AG08395 (cell line): ENCODE measurements at regions not wholly inside any gene's neighbourhood (a gene's known extent, or its start where the extent isn't known, plus 50 kb on each side); places are given as distances from the start of the nearest gene placed in this dataset.
"Not testable (repeated sequence)": the region's sequence is repeated elsewhere in the genome, so short reads cannot be mapped to it uniquely, and the experiment has no call there.

Experiments used
- DNase-seq: peaks from one replicate; pipeline ENCODE4 v3.0.0; 2012; ENCODE audit warnings: mixed read lengths, low spot score

DNA sequence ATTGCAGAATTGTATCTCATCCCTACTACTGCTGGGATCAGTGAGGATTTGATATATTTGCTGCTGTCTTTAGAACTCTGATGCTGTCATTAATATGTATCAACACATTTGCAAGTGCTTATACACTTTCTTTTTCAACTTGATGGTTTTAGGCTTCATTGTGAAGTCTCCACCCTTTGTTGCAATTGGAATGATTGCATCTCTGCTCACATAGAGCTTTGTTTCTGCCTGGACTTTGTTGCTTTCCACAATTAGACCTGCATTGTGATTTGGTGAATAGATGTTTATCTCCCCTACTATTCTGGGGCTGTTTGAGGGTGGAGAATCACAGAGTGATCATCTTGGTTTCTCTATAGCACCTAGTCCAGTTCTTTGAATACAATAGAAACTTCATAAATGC is 666.7 kb downstream of the EPM2A start:
- no peak for DNase-seq

DNA sequence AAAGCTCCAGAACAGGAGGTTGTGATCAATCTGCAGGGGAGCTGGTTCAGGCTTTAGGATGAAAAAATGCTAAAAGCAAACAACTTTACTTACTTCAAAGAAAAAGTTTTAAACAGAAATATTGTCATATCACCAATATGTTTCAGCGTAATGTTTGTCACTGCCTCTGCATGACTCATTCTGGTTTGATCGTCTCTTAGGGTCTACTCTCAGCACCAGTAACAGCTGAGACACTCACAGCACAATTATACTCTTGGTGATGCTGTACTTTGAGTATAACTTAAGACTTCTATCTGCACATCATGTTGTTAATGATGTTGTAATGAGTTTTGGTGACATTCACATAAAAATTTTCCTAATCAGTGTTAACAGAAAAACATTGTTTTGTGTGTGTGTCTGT is 665.4 kb downstream of the EPM2A start:
- no peak for DNase-seq

DNA sequence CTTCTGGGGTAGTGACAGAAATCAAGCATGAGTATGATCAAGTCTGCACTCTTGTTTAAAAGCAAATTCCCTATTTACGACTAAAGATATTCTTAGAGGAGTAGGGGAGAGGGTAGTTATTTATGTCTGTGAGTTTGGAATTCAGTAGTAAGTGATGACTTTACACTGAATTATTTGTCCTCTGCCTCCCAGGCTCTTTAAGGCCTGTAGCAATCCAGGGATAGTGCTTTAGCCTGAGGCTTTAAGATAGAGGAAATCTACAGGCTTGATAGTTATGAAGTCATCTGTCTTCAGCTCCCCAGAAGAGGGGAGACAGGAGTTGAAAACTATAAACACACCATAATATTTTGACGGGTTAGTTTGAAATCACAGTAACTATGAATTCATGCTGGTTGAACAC is 664.5 kb downstream of the EPM2A start:
- peak; percentile 50 for DNase-seq

DNA sequence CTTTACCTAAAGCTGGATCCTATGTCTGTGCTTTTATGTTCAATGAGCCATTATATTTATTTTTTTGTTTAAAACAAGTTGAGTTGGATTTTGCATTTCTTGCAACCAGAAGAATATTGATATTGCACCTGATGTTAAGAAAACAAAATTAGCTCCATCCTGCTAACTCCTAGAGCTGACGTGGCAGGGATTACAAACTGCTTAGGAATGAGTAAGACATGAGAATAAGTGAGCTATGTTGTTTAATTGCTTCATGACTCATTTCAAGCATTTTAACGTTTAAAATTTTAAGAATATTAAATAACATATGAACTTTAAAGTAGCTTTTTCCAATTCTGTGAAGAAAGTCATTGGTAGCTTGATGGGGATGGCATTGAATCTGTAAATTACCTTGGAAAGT is 663.5 kb downstream of the EPM2A start:
- DNase-seq, result peak; percentile 58

DNA sequence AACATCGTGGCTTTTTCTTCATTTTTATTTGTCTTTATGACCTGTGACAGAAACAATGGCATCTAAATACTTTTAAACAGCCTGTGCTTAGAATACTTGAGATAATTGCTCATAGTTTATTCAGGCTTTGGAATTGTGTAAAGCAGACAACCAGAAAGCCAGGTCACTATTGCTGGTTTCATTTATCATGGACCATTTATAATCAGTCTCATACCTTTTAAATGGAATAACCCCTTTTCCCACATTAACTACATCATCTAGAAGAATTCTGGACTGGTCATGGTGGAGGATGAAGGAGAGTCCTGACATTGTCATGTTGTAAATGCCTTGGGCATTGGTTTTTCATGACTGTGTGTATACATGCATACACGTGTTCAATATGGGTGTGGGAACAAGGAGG is 661.5 kb downstream of the EPM2A start:
- DNase-seq, result no peak

DNA sequence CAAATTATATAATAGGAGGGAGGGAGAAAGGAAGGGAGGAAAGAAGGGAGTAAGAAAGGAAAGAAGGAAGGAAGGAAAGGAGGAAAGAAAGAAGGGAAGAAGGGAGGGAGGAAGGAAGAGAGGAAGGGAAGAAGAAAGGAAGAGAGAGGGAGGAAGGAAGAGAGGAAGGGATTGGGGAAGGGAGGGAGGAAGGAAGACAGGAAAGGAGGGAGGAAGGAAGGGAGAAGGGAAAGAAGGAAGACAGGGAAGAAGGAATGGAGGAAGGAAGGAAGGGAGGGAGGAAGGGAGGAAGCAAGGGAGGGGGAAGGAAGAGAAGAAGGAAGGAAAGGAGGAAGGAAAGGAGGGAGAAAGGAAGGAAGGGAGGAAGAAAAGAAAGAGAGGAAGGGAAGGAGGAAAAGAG is 660.5 kb downstream of the EPM2A start:
- DNase-seq, result no peak

DNA sequence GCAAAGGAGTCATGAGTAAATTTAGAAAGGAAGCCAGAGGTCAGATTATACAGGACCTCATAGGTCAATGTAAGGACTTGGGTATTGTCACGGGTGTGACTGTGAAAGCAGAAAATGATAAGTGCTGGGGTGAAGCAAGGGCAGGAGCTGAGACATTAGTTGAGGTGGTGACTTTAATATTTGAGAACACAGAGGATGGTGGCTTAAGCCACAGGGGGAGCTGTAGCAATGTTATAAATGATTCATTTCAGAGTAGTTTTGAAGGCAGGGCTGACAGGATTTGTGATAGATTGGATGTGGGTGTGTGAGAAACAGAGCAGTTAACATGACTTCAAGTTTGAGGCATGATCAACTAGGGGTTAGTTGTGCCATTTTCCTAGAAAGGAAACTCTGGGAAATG is 659.9 kb downstream of the EPM2A start:
- DNase-seq, result no peak

DNA sequence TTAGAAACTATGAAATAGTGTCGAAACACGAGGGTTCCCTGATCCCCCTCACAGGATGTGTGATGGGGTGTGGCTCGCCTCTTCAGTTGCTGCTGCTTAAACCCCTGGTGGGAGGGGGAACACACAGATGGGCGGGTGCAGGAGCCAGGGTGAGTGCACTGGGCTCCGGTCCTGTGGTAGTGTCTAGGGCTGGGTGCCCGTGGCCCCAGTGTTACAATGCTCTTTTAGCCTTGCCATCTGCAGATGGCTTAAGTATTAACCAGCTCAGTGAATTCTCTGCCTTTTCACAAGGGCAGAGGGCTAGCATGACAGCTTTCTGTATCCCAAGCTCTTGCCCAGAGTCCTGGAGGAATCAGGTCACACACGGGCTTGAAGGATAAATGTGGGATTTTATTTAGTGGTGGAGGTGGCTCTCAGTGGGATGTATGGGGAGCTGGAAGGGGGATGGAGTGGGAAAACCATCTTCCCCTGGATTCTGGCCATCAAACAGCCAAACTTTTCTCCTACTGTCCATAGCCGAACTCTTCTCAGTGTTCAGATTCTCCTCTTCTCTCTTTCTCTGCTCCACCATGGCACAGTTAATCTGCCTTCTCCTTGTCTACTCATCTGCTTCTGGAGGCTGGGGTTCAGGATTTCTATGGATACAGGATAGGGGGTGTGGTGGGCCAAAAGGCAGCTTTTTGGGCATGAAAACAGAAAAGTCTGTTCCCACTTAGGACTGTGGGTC is 659.0 kb downstream of the EPM2A start:
- DNase-seq, result no peak

DNA sequence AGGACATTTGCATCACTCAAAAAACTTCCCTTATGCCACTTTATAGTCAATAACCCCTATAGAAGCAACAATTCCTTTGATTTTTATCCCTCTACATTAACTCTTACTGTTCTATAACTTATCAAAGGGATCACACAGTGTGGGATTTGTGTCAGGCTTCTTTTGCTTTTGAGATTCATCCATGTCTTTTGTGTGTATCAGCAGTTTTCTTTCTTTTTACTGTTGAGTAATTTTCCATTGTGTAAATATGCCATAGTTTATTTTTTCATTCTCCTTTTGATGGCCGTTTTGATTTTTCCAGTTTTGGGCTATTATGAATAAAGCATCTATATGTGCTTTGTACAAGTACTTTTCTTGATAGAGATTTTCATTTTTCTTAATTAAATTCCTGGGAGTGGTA is 657.9 kb downstream of the EPM2A start:
- no peak for DNase-seq

DNA sequence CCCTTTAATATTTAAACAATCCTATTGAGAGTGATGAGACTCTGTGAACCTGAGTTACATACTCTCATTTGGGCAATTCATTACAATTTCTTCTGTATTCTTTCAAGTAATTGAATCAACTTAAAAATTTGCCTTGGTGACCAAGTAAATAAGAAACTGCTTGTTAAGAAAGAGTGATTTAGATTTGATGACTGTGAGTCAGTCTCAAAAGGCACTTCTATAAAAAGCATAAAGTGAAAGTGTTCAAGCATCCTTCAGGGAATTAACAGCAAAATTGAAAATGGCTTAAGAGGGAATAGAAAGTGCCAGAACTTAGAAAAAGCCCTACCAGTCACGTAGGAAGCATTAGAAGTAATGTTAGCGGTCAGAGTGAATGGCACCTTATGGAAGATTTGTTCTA is 654.7 kb downstream of the EPM2A start:
- DNase-seq, result no peak

DNA sequence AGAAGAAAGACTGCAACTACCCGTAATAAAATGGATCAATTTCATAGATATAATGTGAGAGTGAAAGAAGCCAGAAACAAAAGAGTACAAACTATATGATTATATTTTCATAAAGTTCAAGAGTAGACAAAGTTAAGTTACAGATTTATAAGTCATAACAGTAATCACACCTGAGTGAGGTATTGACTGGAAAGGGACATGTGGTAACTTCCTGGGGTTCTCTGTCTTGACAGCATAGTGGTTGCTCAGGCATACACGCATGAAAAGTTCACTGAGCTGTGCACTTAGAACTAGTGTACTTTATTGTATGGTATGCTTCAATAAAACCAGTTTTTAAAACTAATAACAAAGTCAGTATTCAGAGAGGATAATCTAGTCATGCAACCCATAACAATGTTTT is 653.6 kb downstream of the EPM2A start:
- no peak for DNase-seq

DNA sequence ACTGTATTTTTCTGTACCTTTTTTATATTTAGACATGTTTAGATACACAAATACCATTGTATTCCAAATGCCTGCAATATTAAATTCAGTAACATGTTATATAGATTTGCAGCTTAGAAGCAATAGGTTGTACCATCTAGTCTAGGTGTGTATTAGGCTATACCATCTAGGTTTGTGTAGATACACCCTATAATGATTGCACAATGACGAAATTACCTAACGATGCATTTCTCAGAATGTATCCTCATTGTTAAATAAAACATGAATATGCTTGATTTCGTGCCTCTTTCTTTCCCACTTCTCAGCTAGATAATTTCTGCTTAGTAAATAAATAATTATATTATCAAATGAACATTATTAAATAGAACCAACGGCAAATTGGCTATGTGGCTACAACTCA is 653.0 kb downstream of the EPM2A start:
- DNase-seq, result no peak

DNA sequence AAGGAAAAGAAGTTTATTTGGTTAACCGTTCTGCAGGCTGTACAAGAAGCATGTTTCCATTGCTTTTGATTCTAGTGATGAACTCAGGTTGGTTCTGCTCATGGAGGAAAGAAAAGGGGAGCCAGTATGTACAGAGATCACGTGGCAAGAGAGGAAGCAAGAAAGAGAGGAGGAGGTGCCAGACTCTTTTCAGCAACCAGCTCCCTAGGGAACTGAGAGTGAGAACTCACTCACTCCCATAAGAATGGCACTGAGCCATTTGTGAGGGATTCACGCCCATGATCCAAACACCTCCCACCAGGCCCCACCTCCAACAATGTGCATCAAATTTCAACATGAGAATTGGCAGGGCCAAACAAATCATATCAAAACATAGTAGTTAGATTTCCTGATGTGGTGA is 649.1 kb downstream of the EPM2A start:
- no peak for DNase-seq

DNA sequence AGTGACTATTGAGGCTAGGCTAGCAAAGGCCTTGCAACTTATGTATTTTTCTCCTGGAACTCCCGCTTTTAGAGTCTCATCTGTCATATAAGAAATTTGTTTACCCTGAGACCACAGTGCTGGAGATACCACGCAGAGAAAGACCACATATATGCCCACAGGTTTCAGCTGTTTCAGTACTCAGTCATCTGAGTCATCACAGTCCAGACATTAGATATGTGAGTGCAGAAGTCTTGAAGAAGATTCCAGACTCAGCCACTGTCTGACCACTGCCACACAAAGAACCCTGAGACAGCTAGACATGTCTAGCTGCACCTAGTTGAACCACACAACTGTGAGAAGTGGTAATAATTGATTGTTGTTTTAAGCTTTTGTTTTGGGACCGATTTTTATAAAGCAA is 648.3 kb downstream of the EPM2A start:
- no peak for DNase-seq

DNA sequence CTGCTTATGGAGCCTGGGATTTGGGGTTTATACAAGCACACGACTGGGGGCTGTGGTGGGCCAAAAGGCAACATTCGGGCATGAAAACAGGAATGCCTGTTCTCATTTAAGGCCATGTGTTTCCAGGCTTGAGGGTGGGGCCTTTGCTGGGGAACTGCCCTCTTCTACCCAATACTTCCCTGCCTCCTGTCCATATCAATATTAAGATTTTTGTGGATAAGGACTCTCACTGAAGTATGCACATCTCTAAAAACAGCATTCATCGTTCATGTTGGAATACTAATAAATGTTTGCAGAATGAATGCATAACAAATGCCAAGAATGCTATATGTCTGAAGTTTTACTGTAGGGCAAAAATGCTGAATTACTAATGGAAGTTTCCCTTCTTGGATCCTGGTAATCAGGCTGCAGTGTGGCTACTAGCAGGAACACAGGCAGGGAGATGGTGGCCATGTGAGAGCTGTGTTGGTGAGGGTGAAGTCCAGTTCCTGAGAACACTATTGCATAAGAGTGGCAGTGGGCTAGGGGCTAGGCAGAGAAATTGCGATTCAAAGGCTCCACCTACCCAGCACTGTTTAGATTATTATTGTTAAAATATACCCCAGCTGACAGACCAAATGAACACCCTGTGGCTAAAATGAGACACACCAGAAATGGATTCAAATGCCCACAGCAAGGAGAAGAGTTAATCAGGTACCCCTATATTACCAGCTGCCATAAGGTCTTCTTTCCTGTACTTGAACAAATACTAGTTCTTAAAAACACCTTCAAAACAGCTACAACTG is 644.3 kb downstream of the EPM2A start:
- DNase-seq, result no peak

DNA sequence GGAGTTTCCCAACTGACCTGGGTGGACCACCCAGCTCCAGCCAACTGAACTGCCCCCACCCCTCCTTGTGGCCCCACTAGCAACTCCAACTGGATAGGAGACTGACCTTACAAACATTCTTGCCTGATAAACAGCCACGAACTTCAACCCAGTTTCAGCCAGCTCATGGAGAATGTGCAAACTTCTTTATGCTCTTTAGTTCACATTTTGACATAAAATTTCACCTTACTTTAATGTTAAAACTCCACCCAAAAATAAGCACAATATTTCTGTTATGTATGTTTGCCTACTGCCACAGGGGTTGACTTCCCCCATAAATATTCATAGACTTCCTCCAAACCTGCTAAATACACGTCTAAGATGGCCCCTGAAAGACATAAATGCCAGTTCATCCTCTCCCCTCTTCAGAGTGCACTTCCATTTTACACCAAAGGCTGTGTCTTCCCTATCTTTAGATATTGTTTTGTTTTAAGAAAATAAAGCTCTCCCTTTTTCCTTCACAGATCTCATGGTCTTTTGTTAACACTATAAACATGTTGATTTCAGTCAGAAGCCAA is 643.7 kb downstream of the EPM2A start:
- no peak for DNase-seq

DNA sequence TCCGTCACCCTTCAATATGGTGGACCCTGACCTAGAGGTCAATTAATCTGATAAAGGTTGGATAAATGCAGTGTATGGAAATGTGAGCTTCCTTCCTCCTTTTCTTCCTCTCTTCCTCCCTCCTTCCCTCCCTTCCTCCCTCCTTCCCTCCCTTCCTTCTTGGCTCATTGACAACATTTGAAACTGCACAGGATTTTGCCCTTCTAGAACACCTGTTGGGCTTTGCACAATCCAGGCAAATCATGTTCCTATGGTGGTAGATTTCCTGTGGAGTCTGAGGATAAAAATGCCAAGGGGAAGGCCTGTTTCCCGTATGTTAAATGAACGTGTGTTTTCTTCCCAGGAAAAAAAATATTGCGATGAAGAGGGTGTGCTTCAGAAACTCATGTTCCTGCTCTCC is 642.8 kb downstream of the EPM2A start:
- no peak for DNase-seq

DNA sequence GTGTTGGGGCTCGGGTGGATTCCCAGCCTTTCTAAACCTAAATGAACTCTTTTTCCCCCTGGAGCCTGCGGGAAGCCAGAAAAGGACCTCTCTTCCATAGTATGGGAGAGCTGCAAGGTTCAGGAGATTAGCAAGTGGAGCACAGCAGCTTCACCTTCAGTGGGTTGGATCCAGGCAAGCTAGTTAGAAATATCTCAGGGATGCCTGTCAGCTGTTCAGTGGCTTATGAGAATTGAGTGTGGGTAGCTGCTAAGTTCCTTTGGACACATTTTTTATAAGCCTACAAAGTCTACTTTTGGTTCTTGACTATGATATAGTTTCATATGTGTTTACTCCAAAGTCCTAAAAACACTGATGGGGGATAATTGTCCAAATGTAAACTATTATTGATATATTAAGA is 642.1 kb downstream of the EPM2A start:
- no peak for DNase-seq

DNA sequence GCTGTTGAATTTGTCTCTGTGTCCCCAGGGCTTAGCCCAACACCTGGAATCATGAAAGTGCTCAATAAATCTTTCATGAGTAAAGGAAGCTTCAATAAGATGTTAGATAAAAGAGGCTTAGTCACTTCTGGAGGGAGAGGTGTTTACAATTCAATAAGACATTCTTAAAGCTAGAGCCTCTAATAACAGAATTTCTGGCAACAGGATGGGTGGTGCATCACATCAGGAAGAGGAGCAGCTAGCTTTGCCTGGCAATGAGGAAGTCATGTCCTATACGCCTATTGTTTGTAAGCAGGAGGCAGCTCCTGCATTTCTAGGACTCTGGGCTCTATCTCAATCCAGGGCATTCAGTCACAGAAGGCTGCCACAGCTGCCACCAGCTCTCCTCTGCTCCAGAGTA is 638.5 kb downstream of the EPM2A start:
- no peak for DNase-seq

DNA sequence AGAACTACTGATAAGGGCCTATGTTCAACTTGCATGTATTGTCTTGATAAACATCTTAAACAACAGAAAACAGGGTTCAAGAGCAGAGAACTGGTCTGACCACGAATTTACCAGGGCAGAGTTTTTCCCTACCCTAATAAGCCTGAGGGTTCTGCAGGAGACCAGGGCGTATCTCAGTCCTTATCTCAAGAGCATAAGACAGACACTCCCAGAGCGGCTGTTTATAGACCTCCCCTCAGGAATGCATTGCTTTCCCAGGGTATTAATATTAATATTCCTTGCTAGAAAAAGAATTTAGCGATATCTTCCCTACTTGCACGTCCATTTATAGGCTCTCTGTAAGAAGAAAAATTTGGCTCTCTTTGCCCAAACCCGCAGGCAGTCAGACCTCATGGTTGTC is 637.2 kb downstream of the EPM2A start:
- DNase-seq, result not testable (repeated sequence)

DNA sequence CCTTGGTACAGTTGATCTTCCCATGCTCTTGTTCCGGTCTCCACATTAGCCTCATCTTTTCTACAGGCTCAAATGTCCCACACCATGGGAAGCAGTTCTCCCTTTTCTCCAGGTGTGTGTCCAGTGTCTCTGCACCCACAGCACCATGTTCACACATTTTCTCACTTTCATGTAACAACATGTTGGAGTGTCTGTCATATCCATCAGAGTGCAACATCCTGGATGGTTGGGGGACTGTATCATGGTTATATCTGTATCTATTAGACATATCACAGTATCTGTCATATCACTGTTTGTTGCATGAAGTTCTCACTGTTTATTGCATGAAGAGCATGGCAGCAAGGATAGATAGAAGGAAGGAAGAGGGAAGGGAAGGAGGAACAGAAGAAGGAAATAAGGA is 635.6 kb downstream of the EPM2A start:
- DNase-seq, result no peak

DNA sequence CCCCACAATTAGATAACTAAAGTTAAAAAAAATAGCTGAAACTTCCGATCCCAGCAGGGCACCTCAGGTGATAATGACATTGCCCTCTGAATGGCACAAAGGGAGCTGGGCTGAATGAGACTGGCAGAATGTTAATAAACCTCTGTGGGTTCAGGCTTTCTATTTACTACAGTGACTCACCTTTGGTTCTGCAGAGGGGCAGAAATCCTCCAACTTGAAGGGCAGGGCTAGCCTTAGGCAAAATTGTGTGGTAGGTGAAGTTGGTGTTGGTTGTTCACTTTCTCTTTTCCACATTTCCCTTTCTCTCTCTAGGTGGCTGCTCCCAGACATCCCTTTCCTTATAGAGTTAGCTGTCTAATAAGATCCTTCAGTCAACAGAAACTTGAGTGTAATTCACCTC is 625.2 kb downstream of the EPM2A start:
- no peak for DNase-seq

DNA sequence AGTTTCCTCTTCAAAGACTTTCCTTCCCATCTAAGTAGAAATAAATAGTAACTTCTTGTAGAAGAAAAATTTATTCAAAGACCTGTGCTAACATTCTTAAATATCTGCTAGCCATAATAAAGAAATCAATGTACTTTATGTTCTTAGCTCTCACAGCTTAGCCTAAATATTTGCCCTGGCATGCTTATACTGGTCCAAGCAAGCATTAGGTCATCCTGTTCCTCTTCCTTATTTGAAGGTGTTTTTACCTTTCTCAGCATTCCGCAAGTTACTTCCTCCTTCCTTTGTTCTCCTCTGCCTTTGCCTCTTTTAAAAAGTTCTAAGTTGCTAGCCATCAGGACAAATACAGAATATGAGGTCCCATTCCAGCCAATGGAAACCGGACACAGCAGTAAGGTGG is 623.9 kb downstream of the EPM2A start:
- not testable (repeated sequence) for DNase-seq

DNA sequence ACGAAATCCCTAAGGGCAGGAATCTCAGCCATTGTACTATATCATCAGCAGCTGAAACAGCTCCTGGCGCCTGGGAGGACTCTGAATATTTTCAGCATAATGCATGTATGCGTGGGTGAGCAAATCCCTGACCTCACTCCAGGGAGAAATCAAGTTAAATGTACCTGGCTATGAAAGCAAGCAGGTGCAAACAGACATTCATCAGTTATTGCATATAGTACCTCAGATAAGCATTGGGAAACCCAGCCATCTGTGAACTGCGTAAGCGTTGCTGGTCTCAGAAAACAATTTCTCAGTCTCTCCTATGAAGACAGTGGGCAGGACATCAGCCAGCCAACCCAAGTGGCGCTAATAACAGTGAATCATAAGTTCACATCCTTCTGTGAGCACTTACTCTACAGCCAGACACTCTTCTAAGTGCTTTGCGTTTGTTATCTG is 622.6 kb downstream of the EPM2A start:
- DNase-seq, result no peak
